ENCODE measurements at regions not wholly inside any gene's neighbourhood (a gene's known extent, or its start where the extent isn't known, plus 50 kb on each side); places are given as distances from the start of the nearest gene placed in this dataset.

GRCh38 chr13:54928071-54928470, 1899.5 kb downstream of the OLFM4 start:
- Histone ChIP-seq H3K4me2 (ENCODE audit: low read length) (no peak overlapping the region), H3K9me3 (ENCODE audit: low read length) (no peaks in the 10 kb centered on the region), H3K9ac (ENCODE audit: low read length) (no peak overlapping the region), H3K27me3 (ENCODE audit: insufficient read depth, low read depth, low read length) (no peaks in the 10 kb centered on the region), H3K79me2 (replicated peaks; ENCODE audit: insufficient read depth, low read length) (no peaks in the 10 kb centered on the region), H4K20me1 (ENCODE audit: insufficient read depth) (no peaks in the 10 kb centered on the region), H3F3A (ENCODE audit: insufficient read depth, low read length, poor library complexity, severe bottlenecking) (no peaks in the 10 kb centered on the region), H3K9me2 (ENCODE audit: insufficient read depth, low read length) (no peaks in the 10 kb centered on the region), H3K4me3 (ENCODE audit: low read length) (no peak overlapping the region), H3K27ac (ENCODE audit: low read length) (no peak overlapping the region), H2AFZ (ENCODE audit: low read depth, low read length) (no peak overlapping the region), H3K36me3 (ENCODE audit: insufficient read depth, low read length) (no peaks in the 10 kb centered on the region)
- TF ChIP-seq TAF1 (IDR thresholded peaks at IDR 0.05; ENCODE audit: low read depth), result no peak
- no peak for TF ChIP-seq REST (IDR thresholded peaks at IDR 0.05; ENCODE audit: borderline replicate concordance)
- no peak for TF ChIP-seq MXI1 (conservative IDR thresholded peaks at IDR 0.05; ENCODE audit: poor library complexity, severe bottlenecking)
- TF ChIP-seq POLR2AphosphoS5 (IDR thresholded peaks at IDR 0.05), result no peak
- no peak for TF ChIP-seq CTCF (IDR thresholded peaks at IDR 0.05; ENCODE audit: poor library complexity, severe bottlenecking)
- TF ChIP-seq SMC3 (conservative IDR thresholded peaks at IDR 0.05; ENCODE audit: poor library complexity), result no peak
- no peak for TF ChIP-seq EP300 (conservative IDR thresholded peaks at IDR 0.05; ENCODE audit: poor library complexity, severe bottlenecking)
- no peak for TF ChIP-seq EZH2 (IDR thresholded peaks at IDR 0.05; ENCODE audit: borderline replicate concordance, insufficient read depth, low read length, poor library complexity, severe bottlenecking)
- no peak for TF ChIP-seq RAD21 (conservative IDR thresholded peaks at IDR 0.05)

- Histone ChIP-seq H3K9me2 (ENCODE audit: insufficient read depth, low read length) (no peaks in the 10 kb centered on the region), H3K4me2 (ENCODE audit: low read length) (no peak overlapping the region), H3K4me3 (ENCODE audit: low read length) (no peak overlapping the region), H3K79me2 (replicated peaks; ENCODE audit: insufficient read depth, low read length) (no peaks in the 10 kb centered on the region), H3K27me3 (ENCODE audit: insufficient read depth, low read depth, low read length) (no peaks in the 10 kb centered on the region), H3K27ac (ENCODE audit: low read length) (no peak overlapping the region), H4K20me1 (ENCODE audit: insufficient read depth) (no peaks in the 10 kb centered on the region), H3K9me3 (ENCODE audit: low read length) (no peaks in the 10 kb centered on the region), H3K36me3 (ENCODE audit: insufficient read depth, low read length) (no peaks in the 10 kb centered on the region), H2AFZ (ENCODE audit: low read depth, low read length) (no peak overlapping the region), H3F3A (ENCODE audit: insufficient read depth, low read length, poor library complexity, severe bottlenecking) (no peaks in the 10 kb centered on the region), H3K9ac (ENCODE audit: low read length) (no peak overlapping the region)
- no peak for TF ChIP-seq RAD21 (conservative IDR thresholded peaks at IDR 0.05)
- TF ChIP-seq TAF1 (IDR thresholded peaks at IDR 0.05; ENCODE audit: low read depth), result no peak
- TF ChIP-seq CTCF (IDR thresholded peaks at IDR 0.05; ENCODE audit: poor library complexity, severe bottlenecking), result no peak
- no peak for TF ChIP-seq EZH2 (IDR thresholded peaks at IDR 0.05; ENCODE audit: borderline replicate concordance, insufficient read depth, low read length, poor library complexity, severe bottlenecking)
- no peak for TF ChIP-seq POLR2AphosphoS5 (IDR thresholded peaks at IDR 0.05)
- TF ChIP-seq SMC3 (conservative IDR thresholded peaks at IDR 0.05; ENCODE audit: poor library complexity), result no peak
- TF ChIP-seq REST (IDR thresholded peaks at IDR 0.05; ENCODE audit: borderline replicate concordance), result no peak
- no peak for TF ChIP-seq EP300 (conservative IDR thresholded peaks at IDR 0.05; ENCODE audit: poor library complexity, severe bottlenecking)
- TF ChIP-seq MXI1 (conservative IDR thresholded peaks at IDR 0.05; ENCODE audit: poor library complexity, severe bottlenecking), result no peak
Measured at GRCh38 chr13:54934121-54934520, 1905.5 kb downstream of the OLFM4 start.
